GM12878 (cell line): ENCODE measurements at regions not wholly inside any gene's neighbourhood (a gene's known extent, or its start where the extent isn't known, plus 50 kb on each side); places are given as distances from the start of the nearest gene placed in this dataset.

Experiments used
- ATAC-seq: fragments of 200-7000 bp; cut with Tn5 transposase; 3 replicates; pipeline ENCODE4 v1.9.1; 2020; ENCODE audit warnings: mild to moderate bottlenecking, moderate library complexity
- BruUV-seq: library from RNA; stranded (reverse); fragments of 400-500 nt; replicated peaks from 2 replicates; lab custom pipeline; 2021; lab: Mats Ljungman, UMichigan
- CTCF ChIA-PET: fragments of 300-600 bp; sonication (Branson Sonifier 250); formaldehyde crosslinking; extraction: SDS; loops from one replicate; lab custom pipeline; 2021; ENCODE audit warnings: inconsistent platforms; lab: Yijun Ruan, JAX
- POLR2A ChIA-PET: fragments of 350-600 bp; formaldehyde crosslinking; extraction: SDS; loops from one replicate; lab custom pipeline; 2021; ENCODE audit warnings: inconsistent platforms; lab: Charles Lee
- RAD21 ChIA-PET: fragments of 300-600 bp; sonication (Branson Sonifier 250); formaldehyde crosslinking; loops from one replicate; lab custom pipeline; 2023; ENCODE audit warnings: antibody characterized with exemption; ENCODE audit not compliant: unreplicated experiment; lab: Charles Lee
- SMC1A ChIA-PET: fragments of 300-600 bp; sonication (Branson Sonifier 250); formaldehyde crosslinking; loops from one replicate; lab custom pipeline; 2023; ENCODE audit not compliant: unreplicated experiment, uncharacterized antibody; lab: Charles Lee
- DNase-seq: peaks from one replicate; pipeline ENCODE4 v3.0.0-alpha.2; 2011; ENCODE audit warnings: low read depth, low spot score
- FAIRE-seq: peaks from 3 replicates; lab custom pipeline; 2011; peaks lifted over from hg19 to GRCh38; lab: Jason Lieb, UNC
- H2AFZ ChIP-seq: 2 replicates; pipeline ENCODE4 v1.6.0; 2011; ENCODE audit warnings: low read depth, low read length, control low read depth; ENCODE audit not compliant: control insufficient read depth
- H3K27ac ChIP-seq: 2 replicates; pipeline ENCODE4 v1.5.1; 2011; ENCODE audit warnings: control low read depth; ENCODE audit not compliant: control insufficient read depth, insufficient read depth
- H3K27me3 ChIP-seq, 2 experiments: replicated peaks in 1 of 2; 2 replicates each; pipeline versions ENCODE4 v1.6.0 to v1.6.1; 2011; ENCODE audit warnings: low read length in 1 of 2; ENCODE audit not compliant: control insufficient read depth in 2 of 2, insufficient read depth in 2 of 2
- H3K36me3 ChIP-seq, 2 experiments: 2 replicates each; pipeline ENCODE4 v1.5.1; 2011; ENCODE audit warnings: low read length in 1 of 2; ENCODE audit not compliant: control insufficient read depth in 2 of 2, insufficient read depth in 2 of 2
- H3K4me1 ChIP-seq: 2 replicates; pipeline ENCODE4 v1.6.1; 2011; ENCODE audit warnings: mild to moderate bottlenecking, low read length, moderate library complexity, mixed read lengths; ENCODE audit not compliant: control insufficient read depth, insufficient read depth
- H3K4me2 ChIP-seq: 2 replicates; pipeline ENCODE4 v1.6.0; 2011; ENCODE audit warnings: control low read depth; ENCODE audit not compliant: control insufficient read depth, insufficient read depth
- H3K4me3 ChIP-seq: fragments of 200-600 bp; sonication (generic); 2 replicates; pipeline ENCODE4 v1.5.1; 2016
- H3K79me2 ChIP-seq: 2 replicates; pipeline ENCODE4 v1.6.0; 2011; ENCODE audit warnings: low read length; ENCODE audit not compliant: control insufficient read depth, insufficient read depth
- H3K9ac ChIP-seq: 2 replicates; pipeline ENCODE4 v1.8.0; 2011; ENCODE audit warnings: low read length, control low read depth, mixed read lengths; ENCODE audit not compliant: control insufficient read depth, insufficient read depth
- H3K9me3 ChIP-seq: replicated peaks from 3 replicates; pipeline ENCODE4 v1.5.1; 2011; ENCODE audit warnings: mild to moderate bottlenecking, low read length; ENCODE audit not compliant: control insufficient read depth, insufficient read depth
- H4K20me1 ChIP-seq: 2 replicates; pipeline ENCODE4 v1.6.0; 2011; ENCODE audit not compliant: control insufficient read depth, insufficient read depth
- BMI1 ChIP-seq: fragments of 450-650 bp; IDR thresholded peaks from 2 replicates; pipeline ENCODE4 v1.6.1; 2016; ENCODE audit warnings: mild to moderate bottlenecking, moderate library complexity, borderline replicate concordance
- CUX1 ChIP-seq: IDR thresholded peaks from 2 replicates; pipeline ENCODE4 v1.6.1; 2012; ENCODE audit warnings: improper control_type of control experiment, low read depth, low read length; ENCODE audit not compliant: insufficient replicate concordance
- E2F4 ChIP-seq: IDR thresholded peaks from 2 replicates; pipeline ENCODE4 v1.6.1; 2012; ENCODE audit warnings: low read depth, low read length, improper control_type of control experiment
- E4F1 ChIP-seq: fragments of 450-650 bp; IDR thresholded peaks from 2 replicates; pipeline ENCODE4 v1.6.1; 2018; ENCODE audit warnings: borderline replicate concordance, mild to moderate bottlenecking; ENCODE audit not compliant: partially characterized antibody
- FOXK2 ChIP-seq: fragments of 450-650 bp; IDR thresholded peaks from 2 replicates; pipeline ENCODE4 v1.6.1; 2017; ENCODE audit warnings: mild to moderate bottlenecking, moderate library complexity
- IRF3 ChIP-seq: fragments of 450-650 bp; IDR thresholded peaks from 2 replicates; pipeline ENCODE4 v1.6.1; 2014; ENCODE audit warnings: mild to moderate bottlenecking
- LARP7 ChIP-seq: fragments of 450-650 bp; IDR thresholded peaks from 2 replicates; pipeline ENCODE4 v1.6.1; 2017; ENCODE audit warnings: mild to moderate bottlenecking
- RELA ChIP-seq: fragments of 450-650 bp; IDR thresholded peaks from 2 replicates; pipeline ENCODE4 v1.8.0; 2014; ENCODE audit warnings: borderline replicate concordance; ENCODE audit not compliant: partially characterized antibody
- SIN3A ChIP-seq: IDR thresholded peaks from 2 replicates; pipeline ENCODE4 v1.6.1; 2012; ENCODE audit warnings: low read depth, low read length, improper control_type of control experiment
- SP1 ChIP-seq: IDR thresholded peaks from one replicate; pipeline ENCODE4 v1.6.1; 2011; ENCODE audit warnings: low read depth, low read length
- WGBS: methylation state at CpG from one replicate; pipeline ENCODE4 v1.1.6; 2016; ENCODE audit warnings: low lambda C conversion rate; ENCODE audit not compliant: insufficient replicate concordance, insufficient coverage; ENCODE audit errors: missing lambda C conversion rate; 5-methylcytosine and 5-hydroxymethylcytosine counted together
- in situ Hi-C: fragments of 300-500 bp; cut with MboI; formaldehyde crosslinking; loops from 9 replicates; pipeline ENCODE4 v1.14.3; 2018; ENCODE audit warnings: mixed read lengths
- intact Hi-C: fragments of 100-400 bp; cut with micrococcal nuclease; formaldehyde crosslinking; loops from one replicate; pipeline ENCODE4 v1.14.2; 2022; ENCODE audit not compliant: unreplicated experiment

GRCh38 chr2:142509401-142509800, 368.1 kb upstream of the KYNU start (continued):
- no peak for TF ChIP-seq IRF3
- TF ChIP-seq LARP7, result no peak
- TF ChIP-seq RELA, result no peak
- TF ChIP-seq CUX1, result no peak
- TF ChIP-seq SIN3A, result no peak
- TF ChIP-seq SP1, result no peak
- no peak for TF ChIP-seq BMI1

GRCh38 chr2:142504754-142505153, 372.7 kb upstream of the KYNU start:
- H3K4me2 ChIP-seq, result no peak overlapping the region
- 21% methylated on average over 1 of the region's 1 CpG for WGBS
- intact Hi-C loops, result no loop called here
- RAD21 ChIA-PET, result no interaction called here
- H3K27me3 ChIP-seq, result no peaks in the 10 kb centered on the region
- no TSS peak for BruUV-seq
- ATAC-seq (no peak), DNase-seq (no peak), FAIRE-seq (no peak)
- SMC1A ChIA-PET, result interaction anchor here (0.6 kb wide), 1 partner anchor 8 kb away, joined by 3 read pairs; no protein-coding TSS in a partner anchor
- no peaks in the 10 kb centered on the region for H3K4me1 ChIP-seq
- no peak overlapping the region for H3K27ac ChIP-seq
- CTCF ChIA-PET, result no interaction called here
- H3K9me3 ChIP-seq, result no peaks in the 10 kb centered on the region
- POLR2A ChIA-PET, result no interaction called here
- no peak overlapping the region for H3K4me3 ChIP-seq
- no peaks in the 10 kb centered on the region for H3K79me2 ChIP-seq
- H2AFZ ChIP-seq, result no peak overlapping the region
- H3K9ac ChIP-seq, result no peak overlapping the region
- no peaks in the 10 kb centered on the region for H4K20me1 ChIP-seq
- in situ Hi-C loops, result no loop called here
- H3K36me3 ChIP-seq, result no peaks in the 10 kb centered on the region
- no peak for TF ChIP-seq E2F4
- TF ChIP-seq FOXK2, result no peak
- TF ChIP-seq E4F1, result no peak
